Liver (tissue), 8 donors: ENCODE measurements at regions not wholly inside any gene's neighbourhood (a gene's known extent, or its start where the extent isn't known, plus 50 kb on each side); places are given as distances from the start of the nearest gene placed in this dataset.

Experiments used
- DNase-seq: peaks from one replicate; pipeline ENCODE4 v3.0.0-alpha.2; 2017; ENCODE audit warnings: low spot score
- H3K27ac ChIP-seq, 2 donors: one replicate each; pipeline ENCODE4 v1.7.0; 2013; ENCODE audit warnings: inconsistent platforms in 2 of 2, low read length in 2 of 2, control low read depth in 1 of 2, low read depth in 1 of 2, mild to moderate bottlenecking in 1 of 2
- H3K27me3 ChIP-seq, 4 donors: one replicate each; pipeline versions ENCODE4 v1.6.1 to v1.7.0; 2013; ENCODE audit warnings: low read length in 3 of 4, inconsistent platforms in 1 of 4, mild to moderate bottlenecking in 1 of 4, moderate library complexity in 1 of 4; ENCODE audit not compliant: control insufficient read depth in 4 of 4, insufficient read depth in 4 of 4
- H3K36me3 ChIP-seq, 4 donors: one replicate each; pipeline versions ENCODE4 v1.6.1 to v1.7.0; 2013; ENCODE audit warnings: low read length in 3 of 4, mild to moderate bottlenecking in 3 of 4, low read depth in 1 of 4, moderate library complexity in 1 of 4; ENCODE audit not compliant: control insufficient read depth in 4 of 4, insufficient read depth in 3 of 4
- H3K4me1 ChIP-seq, 4 donors: one replicate each; pipeline versions ENCODE4 v1.6.1 to v1.7.0; 2013; ENCODE audit warnings: low read length in 3 of 4, mild to moderate bottlenecking in 3 of 4, moderate library complexity in 1 of 4; ENCODE audit not compliant: control insufficient read depth in 4 of 4, insufficient read depth in 4 of 4
- H3K4me3 ChIP-seq, 3 donors: one replicate each; pipeline versions ENCODE4 v1.6.1 to v1.7.0; 2013; ENCODE audit warnings: low read length in 3 of 3, control low read depth in 1 of 3, low read depth in 1 of 3, mild to moderate bottlenecking in 1 of 3
- H3K9ac ChIP-seq, 2 donors: one replicate each; pipeline ENCODE4 v1.7.0; 2013; ENCODE audit warnings: low read length in 2 of 2, mild to moderate bottlenecking in 2 of 2, moderate library complexity in 2 of 2, control low read depth in 1 of 2, low read depth in 1 of 2
- H3K9me3 ChIP-seq, 4 donors: one replicate each; pipeline versions ENCODE4 v1.6.1 to v1.7.0; 2013; ENCODE audit warnings: low read length in 3 of 4; ENCODE audit not compliant: control insufficient read depth in 4 of 4
- EGR1 ChIP-seq, 2 donors: IDR thresholded peaks; 2 replicates each; pipeline ENCODE4 v1.6.1; 2016 to 2018; ENCODE audit warnings: antibody characterized with exemption in 2 of 2, low read depth in 2 of 2
- FOXA1 ChIP-seq: IDR thresholded peaks from 2 replicates; pipeline ENCODE4 v1.6.1; 2016; ENCODE audit warnings: antibody characterized with exemption
- FOXA2 ChIP-seq: IDR thresholded peaks from 2 replicates; pipeline ENCODE4 v1.6.1; 2016; ENCODE audit warnings: antibody characterized with exemption
- GABPA ChIP-seq, 2 donors: IDR thresholded peaks in 1 of 2; conservative IDR thresholded peaks in 1 of 2; 2 replicates each; pipeline ENCODE4 v1.6.1; 2016; ENCODE audit warnings: antibody characterized with exemption in 2 of 2, mild to moderate bottlenecking in 1 of 2, moderate library complexity in 1 of 2
- HNF4G ChIP-seq: IDR thresholded peaks from 2 replicates; pipeline ENCODE4 v1.6.1; 2016; ENCODE audit warnings: antibody characterized with exemption
- JUND ChIP-seq, 2 donors: IDR thresholded peaks; 2 replicates each; pipeline ENCODE4 v1.6.1; 2016; ENCODE audit warnings: antibody characterized with exemption in 2 of 2
- MAX ChIP-seq: IDR thresholded peaks from 2 replicates; pipeline ENCODE4 v1.6.1; 2016; ENCODE audit warnings: antibody characterized with exemption
- NR2F2 ChIP-seq: IDR thresholded peaks from 2 replicates; pipeline ENCODE4 v1.6.1; 2016; ENCODE audit warnings: antibody characterized with exemption
- RAD21 ChIP-seq, 2 donors: IDR thresholded peaks; 2 replicates each; pipeline ENCODE4 v1.6.1; 2016; ENCODE audit warnings: antibody characterized with exemption in 2 of 2, mild to moderate bottlenecking in 2 of 2
- REST ChIP-seq: IDR thresholded peaks from 2 replicates; pipeline ENCODE4 v1.6.1; 2016; ENCODE audit warnings: antibody characterized with exemption, mild to moderate bottlenecking
- RXRA ChIP-seq, 2 donors: IDR thresholded peaks; 2 replicates each; pipeline ENCODE4 v1.6.1; 2017 to 2018; ENCODE audit warnings: antibody characterized with exemption in 2 of 2, mild to moderate bottlenecking in 1 of 2
- SP1 ChIP-seq: IDR thresholded peaks from 2 replicates; pipeline ENCODE4 v1.6.1; 2018; ENCODE audit warnings: antibody characterized with exemption, mild to moderate bottlenecking
- TAF1 ChIP-seq: conservative IDR thresholded peaks from 2 replicates; pipeline ENCODE4 v1.6.1; 2016; ENCODE audit warnings: antibody characterized with exemption, mild to moderate bottlenecking
- WGBS: extraction: QIAGEN DNeasy Blood & Tissue Kit; methylation state at CpG from one replicate; pipeline ENCODE4 v1.1.7; 2013; 5-methylcytosine and 5-hydroxymethylcytosine counted together
- TF ChIP-seq, protein P1 (sequence below): fragments of 150-350 bp; IDR thresholded peaks from 2 replicates; pipeline ENCODE4 v1.5.1; 2017; ENCODE audit warnings: improper control_type of control experiment, low read depth, low read length; ENCODE audit not compliant: missing input control
- TF ChIP-seq, protein P2 (sequence below): IDR thresholded peaks from 2 replicates; pipeline ENCODE4 v1.6.1; 2016; ENCODE audit warnings: antibody characterized with exemption
- TF ChIP-seq, protein P3 (sequence below): IDR thresholded peaks from 2 replicates; pipeline ENCODE4 v1.6.1; 2016; ENCODE audit warnings: antibody characterized with exemption
- donor health status: healthy.
- donor health status: healthy.
- donor health status: healthy.
- donor health status: healthy.
- donor health status: healthy.

- DNase-seq: no peak
- Histone ChIP-seq H3K4me3 (no peak overlapping the region), H3K27me3 (no peaks in the 10 kb centered on the region), H3K9ac (no peak overlapping the region), H3K4me1 (no peaks in the 10 kb centered on the region), H3K9me3 (no peaks in the 10 kb centered on the region), H3K27ac (no peak overlapping the region), H3K36me3 (no peaks in the 10 kb centered on the region)
- 74% methylated on average over 2 of the region's 2 CpGs for WGBS
- no peak for TF ChIP-seq TAF1
- TF ChIP-seq RAD21 (IDR thresholded peaks at IDR 0.05): no peak
- TF ChIP-seq MAX: no peak
- no peak for TF ChIP-seq HNF4G
- no peak for TF ChIP-seq FOXA1
- TF ChIP-seq, protein P1, sequence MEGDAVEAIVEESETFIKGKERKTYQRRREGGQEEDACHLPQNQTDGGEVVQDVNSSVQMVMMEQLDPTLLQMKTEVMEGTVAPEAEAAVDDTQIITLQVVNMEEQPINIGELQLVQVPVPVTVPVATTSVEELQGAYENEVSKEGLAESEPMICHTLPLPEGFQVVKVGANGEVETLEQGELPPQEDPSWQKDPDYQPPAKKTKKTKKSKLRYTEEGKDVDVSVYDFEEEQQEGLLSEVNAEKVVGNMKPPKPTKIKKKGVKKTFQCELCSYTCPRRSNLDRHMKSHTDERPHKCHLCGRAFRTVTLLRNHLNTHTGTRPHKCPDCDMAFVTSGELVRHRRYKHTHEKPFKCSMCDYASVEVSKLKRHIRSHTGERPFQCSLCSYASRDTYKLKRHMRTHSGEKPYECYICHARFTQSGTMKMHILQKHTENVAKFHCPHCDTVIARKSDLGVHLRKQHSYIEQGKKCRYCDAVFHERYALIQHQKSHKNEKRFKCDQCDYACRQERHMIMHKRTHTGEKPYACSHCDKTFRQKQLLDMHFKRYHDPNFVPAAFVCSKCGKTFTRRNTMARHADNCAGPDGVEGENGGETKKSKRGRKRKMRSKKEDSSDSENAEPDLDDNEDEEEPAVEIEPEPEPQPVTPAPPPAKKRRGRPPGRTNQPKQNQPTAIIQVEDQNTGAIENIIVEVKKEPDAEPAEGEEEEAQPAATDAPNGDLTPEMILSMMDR: no peak
- TF ChIP-seq SP1: no peak
- TF ChIP-seq REST: no peak
- TF ChIP-seq, protein P2, sequence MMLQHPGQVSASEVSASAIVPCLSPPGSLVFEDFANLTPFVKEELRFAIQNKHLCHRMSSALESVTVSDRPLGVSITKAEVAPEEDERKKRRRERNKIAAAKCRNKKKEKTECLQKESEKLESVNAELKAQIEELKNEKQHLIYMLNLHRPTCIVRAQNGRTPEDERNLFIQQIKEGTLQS: no peak
- TF ChIP-seq GABPA (IDR thresholded peaks at IDR 0.05 in 1 of 2, conservative IDR thresholded peaks at IDR 0.05 in 1 of 2): no peak
- no peak for TF ChIP-seq EGR1 (IDR thresholded peaks at IDR 0.05; ENCODE audit: low read depth in 2 of 2)
- TF ChIP-seq, protein P3, sequence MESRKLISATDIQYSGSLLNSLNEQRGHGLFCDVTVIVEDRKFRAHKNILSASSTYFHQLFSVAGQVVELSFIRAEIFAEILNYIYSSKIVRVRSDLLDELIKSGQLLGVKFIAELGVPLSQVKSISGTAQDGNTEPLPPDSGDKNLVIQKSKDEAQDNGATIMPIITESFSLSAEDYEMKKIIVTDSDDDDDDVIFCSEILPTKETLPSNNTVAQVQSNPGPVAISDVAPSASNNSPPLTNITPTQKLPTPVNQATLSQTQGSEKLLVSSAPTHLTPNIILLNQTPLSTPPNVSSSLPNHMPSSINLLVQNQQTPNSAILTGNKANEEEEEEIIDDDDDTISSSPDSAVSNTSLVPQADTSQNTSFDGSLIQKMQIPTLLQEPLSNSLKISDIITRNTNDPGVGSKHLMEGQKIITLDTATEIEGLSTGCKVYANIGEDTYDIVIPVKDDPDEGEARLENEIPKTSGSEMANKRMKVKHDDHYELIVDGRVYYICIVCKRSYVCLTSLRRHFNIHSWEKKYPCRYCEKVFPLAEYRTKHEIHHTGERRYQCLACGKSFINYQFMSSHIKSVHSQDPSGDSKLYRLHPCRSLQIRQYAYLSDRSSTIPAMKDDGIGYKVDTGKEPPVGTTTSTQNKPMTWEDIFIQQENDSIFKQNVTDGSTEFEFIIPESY: no peak
These were observed 403.9 kb downstream of the LIG4 start for GRCh38 chr13:107811233-107812013.

DNA sequence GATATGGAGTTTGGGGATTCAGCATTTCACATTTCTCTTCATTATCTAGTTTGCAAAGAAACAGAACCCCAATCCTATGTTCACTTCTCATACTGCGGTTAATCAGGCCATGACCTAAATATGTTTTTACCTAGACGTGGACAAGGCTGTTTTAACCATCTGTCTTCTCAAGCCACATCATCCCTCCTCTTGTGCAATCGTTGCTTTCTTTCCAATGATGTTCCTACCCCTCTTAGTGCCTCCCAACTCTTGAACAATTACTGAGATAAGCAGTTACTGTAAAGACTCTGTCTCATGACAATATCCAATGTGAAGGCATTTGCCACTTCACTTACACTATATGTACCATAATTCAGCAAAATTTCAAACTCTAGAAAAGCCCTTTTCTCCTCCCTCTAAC is 406.2 kb downstream of the LIG4 start:
- Histone ChIP-seq H3K27me3 (no peaks in the 10 kb centered on the region), H3K9me3 (no peaks in the 10 kb centered on the region), H3K4me3 (no peak overlapping the region), H3K4me1 (no peaks in the 10 kb centered on the region), H3K9ac (no peak overlapping the region), H3K27ac (no peak overlapping the region), H3K36me3 (no peaks in the 10 kb centered on the region)
- 74% methylated on average over 3 of the region's 3 CpGs for WGBS
- DNase-seq: no peak
- no peak for TF ChIP-seq EGR1 (IDR thresholded peaks at IDR 0.05; ENCODE audit: low read depth in 2 of 2)
- TF ChIP-seq RXRA (IDR thresholded peaks at IDR 0.05): no peak
- TF ChIP-seq, protein P2: no peak
- TF ChIP-seq SP1: no peak
- no peak for TF ChIP-seq JUND (IDR thresholded peaks at IDR 0.05)
- TF ChIP-seq, protein P1: no peak
- TF ChIP-seq TAF1: no peak
- TF ChIP-seq NR2F2: no peak
- TF ChIP-seq FOXA2: no peak
- TF ChIP-seq HNF4G: no peak
- TF ChIP-seq RAD21 (IDR thresholded peaks at IDR 0.05): no peak
- TF ChIP-seq REST: no peak
- no peak for TF ChIP-seq FOXA1
